ENCODE measurements at regions not wholly inside any gene's neighbourhood (a gene's known extent, or its start where the extent isn't known, plus 50 kb on each side); places are given as distances from the start of the nearest gene placed in this dataset.

DNA sequence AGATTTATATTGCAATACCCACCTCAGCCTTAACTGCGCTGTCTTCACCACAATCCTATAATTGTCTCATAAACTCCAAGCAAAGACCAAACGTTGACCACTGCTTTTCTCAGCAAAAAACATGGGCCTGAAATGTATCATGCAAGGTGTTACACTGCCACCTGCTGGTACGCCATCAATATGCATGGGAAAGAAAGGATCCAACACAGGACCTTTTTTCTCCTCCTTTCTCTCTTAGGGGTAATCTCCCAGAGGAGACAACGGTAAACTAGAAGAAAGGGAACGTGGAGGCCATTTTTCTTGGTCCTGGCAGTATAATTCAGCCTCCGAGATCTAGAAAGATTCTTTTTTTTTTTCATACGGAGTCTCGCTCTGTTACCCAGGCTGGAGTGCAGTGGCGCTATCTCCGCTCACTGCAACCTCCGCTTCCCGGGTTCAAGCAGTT is 79.1 kb upstream of the MPP7 start:
- no peaks in the 10 kb centered on the region for H3K4me1 ChIP-seq (ENCODE audit: insufficient read depth, poor library complexity, severe bottlenecking)
- H3K27me3 ChIP-seq (ENCODE audit: insufficient read depth, poor library complexity, severe bottlenecking): no peaks in the 10 kb centered on the region
- H3K4me3 ChIP-seq (ENCODE audit: severe bottlenecking): no peak overlapping the region
- ATAC-seq (ENCODE audit: low read depth) (peak; percentile 99), DNase-seq (ENCODE audit: low spot score) (peak; percentile 66)
- peak; percentile 96 for TF ChIP-seq CTCF (IDR thresholded peaks at IDR 0.05; ENCODE audit: poor library complexity, severe bottlenecking)
- no peaks in the 10 kb centered on the region for H3K9me3 ChIP-seq (ENCODE audit: severe bottlenecking)
- H3K36me3 ChIP-seq (ENCODE audit: low read depth): no peaks in the 10 kb centered on the region
- no peak overlapping the region for H3K27ac ChIP-seq (ENCODE audit: poor library complexity, severe bottlenecking)

GRCh38 chr10:28382525-28383269 is 79.8 kb upstream of the MPP7 start:
- ATAC-seq (ENCODE audit: low read depth) (no peak), DNase-seq (ENCODE audit: low spot score) (no peak)
- H3K27me3 ChIP-seq (ENCODE audit: insufficient read depth, poor library complexity, severe bottlenecking): no peaks in the 10 kb centered on the region

DNA sequence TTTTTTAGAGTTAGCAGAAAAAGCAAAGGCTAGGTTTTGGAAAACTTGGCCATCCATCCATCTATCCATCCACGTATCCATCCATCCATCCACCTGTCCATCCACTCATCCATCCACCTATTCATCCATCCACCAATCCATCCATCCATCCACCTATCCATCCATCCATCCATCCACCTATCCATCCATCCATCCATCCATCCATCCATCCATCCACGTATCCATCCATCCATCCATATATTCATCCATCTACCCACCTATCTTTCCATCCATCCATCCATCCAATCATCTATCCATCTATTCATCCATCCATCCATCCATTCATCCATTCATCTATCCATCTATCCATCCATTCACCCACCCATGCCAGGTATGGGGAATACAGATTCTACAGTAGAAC is 81.7 kb upstream of the MPP7 start:
- H3K27me3 ChIP-seq (ENCODE audit: insufficient read depth, poor library complexity, severe bottlenecking): no peaks in the 10 kb centered on the region
- no peaks in the 10 kb centered on the region for H3K9me3 ChIP-seq (ENCODE audit: severe bottlenecking)
- H3K27ac ChIP-seq (ENCODE audit: poor library complexity, severe bottlenecking): no peak overlapping the region
- no peaks in the 10 kb centered on the region for H3K36me3 ChIP-seq (ENCODE audit: low read depth)
- H3K4me1 ChIP-seq (ENCODE audit: insufficient read depth, poor library complexity, severe bottlenecking): peaks cover 5% of the 10 kb centered on the region
- DNase-seq (ENCODE audit: low spot score) (no peak), ATAC-seq (ENCODE audit: low read depth) (no peak)
- no peak for TF ChIP-seq CTCF (IDR thresholded peaks at IDR 0.05; ENCODE audit: poor library complexity, severe bottlenecking)
- no peak overlapping the region for H3K4me3 ChIP-seq (ENCODE audit: severe bottlenecking)

More at GRCh38 chr10:28382525-28383269, 79.8 kb upstream of the MPP7 start:
- Histone ChIP-seq H3K4me3 (ENCODE audit: severe bottlenecking) (no peak overlapping the region), H3K27ac (ENCODE audit: poor library complexity, severe bottlenecking) (no peak overlapping the region), H3K4me1 (ENCODE audit: insufficient read depth, poor library complexity, severe bottlenecking) (peaks cover 5% of the 10 kb centered on the region), H3K9me3 (ENCODE audit: severe bottlenecking) (no peaks in the 10 kb centered on the region), H3K36me3 (ENCODE audit: low read depth) (no peaks in the 10 kb centered on the region)
- TF ChIP-seq CTCF (IDR thresholded peaks at IDR 0.05; ENCODE audit: poor library complexity, severe bottlenecking): no peak

DNA sequence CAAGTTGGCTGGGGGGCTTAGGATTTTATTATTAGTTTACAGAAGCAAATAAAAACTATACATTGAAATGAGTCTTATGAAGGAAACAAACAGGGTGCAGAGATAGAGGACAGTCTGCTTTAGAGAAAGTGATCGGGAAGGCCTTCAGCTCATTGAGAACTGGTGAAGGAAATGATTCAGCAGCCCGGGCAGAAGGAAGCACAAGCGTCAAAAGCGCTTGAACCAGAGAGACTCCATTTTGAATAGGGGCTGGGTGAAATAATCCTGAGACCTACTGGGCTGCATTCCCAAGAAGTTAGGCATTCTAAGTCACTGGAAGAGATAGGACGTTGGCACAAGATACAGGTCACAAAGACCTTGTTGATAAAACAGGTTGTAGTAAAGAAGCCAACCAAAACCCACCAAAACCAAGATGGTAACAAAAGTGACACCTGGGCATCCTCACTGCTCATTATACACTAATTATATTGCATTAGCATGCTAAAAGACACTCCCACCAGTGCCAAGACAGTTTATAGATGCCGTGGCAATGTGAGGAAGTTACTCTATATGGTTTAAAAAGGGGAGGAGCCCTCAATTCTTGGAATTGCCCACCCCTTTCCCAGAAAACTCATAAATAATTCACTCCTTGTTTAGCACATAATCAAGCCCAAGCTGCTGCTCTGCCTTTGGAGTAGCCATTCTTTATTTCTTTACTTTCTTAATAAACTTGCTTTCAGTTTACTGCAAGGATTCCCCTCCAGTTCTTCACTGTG is 83.1 kb upstream of the MPP7 start:
- no peak for ATAC-seq (ENCODE audit: low read depth)
- TF ChIP-seq CTCF (IDR thresholded peaks at IDR 0.05; ENCODE audit: poor library complexity, severe bottlenecking): no peak
- no peaks in the 10 kb centered on the region for H3K27me3 ChIP-seq (ENCODE audit: insufficient read depth, poor library complexity, severe bottlenecking)

DNA sequence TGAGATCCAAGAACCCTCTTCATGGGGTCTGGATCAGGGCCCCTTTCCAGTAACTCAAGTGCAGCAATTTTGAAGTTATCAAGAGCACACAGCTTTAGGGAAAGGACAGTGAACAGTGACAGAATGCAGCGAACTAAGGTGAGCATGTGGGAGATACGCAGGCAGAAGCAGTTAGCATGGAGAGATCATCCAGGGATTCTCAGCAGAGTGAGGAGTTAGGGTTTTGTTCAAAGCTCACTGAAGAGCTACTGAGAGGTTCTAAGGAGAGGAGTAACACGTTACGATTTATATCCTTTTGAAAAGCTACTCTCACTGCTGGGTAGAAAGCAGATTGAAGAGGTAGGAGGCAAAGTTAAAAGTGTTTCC is 83.6 kb upstream of the MPP7 start:
- no peak for TF ChIP-seq CTCF (IDR thresholded peaks at IDR 0.05; ENCODE audit: poor library complexity, severe bottlenecking)
- H3K27me3 ChIP-seq (ENCODE audit: insufficient read depth, poor library complexity, severe bottlenecking): no peaks in the 10 kb centered on the region
- no peaks in the 10 kb centered on the region for H3K36me3 ChIP-seq (ENCODE audit: low read depth)
- peaks cover 5% of the 10 kb centered on the region for H3K4me1 ChIP-seq (ENCODE audit: insufficient read depth, poor library complexity, severe bottlenecking)
- H3K4me3 ChIP-seq (ENCODE audit: severe bottlenecking): no peak overlapping the region
- H3K27ac ChIP-seq (ENCODE audit: poor library complexity, severe bottlenecking): no peak overlapping the region
- no peaks in the 10 kb centered on the region for H3K9me3 ChIP-seq (ENCODE audit: severe bottlenecking)
- ATAC-seq (ENCODE audit: low read depth): no peak
- no peak for DNase-seq (ENCODE audit: low spot score)

More for the DNA sequence above, 83.1 kb upstream of the MPP7 start:
- no peak overlapping the region for H3K27ac ChIP-seq (ENCODE audit: poor library complexity, severe bottlenecking)
- no peaks in the 10 kb centered on the region for H3K36me3 ChIP-seq (ENCODE audit: low read depth)
- H3K4me3 ChIP-seq (ENCODE audit: severe bottlenecking): no peak overlapping the region
- no peak for DNase-seq (ENCODE audit: low spot score)
- no peaks in the 10 kb centered on the region for H3K9me3 ChIP-seq (ENCODE audit: severe bottlenecking)
- H3K4me1 ChIP-seq (ENCODE audit: insufficient read depth, poor library complexity, severe bottlenecking): peaks cover 5% of the 10 kb centered on the region
